Thoracic aorta (tissue), 2 donors: ENCODE measurements at regions not wholly inside any gene's neighbourhood (a gene's known extent, or its start where the extent isn't known, plus 50 kb on each side); places are given as distances from the start of the nearest gene placed in this dataset.
"Not testable (repeated sequence)": the region's sequence is repeated elsewhere in the genome, so short reads cannot be mapped to it uniquely, and the experiment has no call there.

Experiments used
- ATAC-seq: fragments of 150-250 bp; one replicate; pipeline ENCODE4 v1.8.0; 2017; ENCODE audit warnings: low read depth; ENCODE audit not compliant: insufficient number of reproducible peaks, low FRiP score
- DNase-seq: peaks from one replicate; pipeline ENCODE4 v3.0.0-alpha.2; 2020; ENCODE audit warnings: low spot score
- H3K27ac ChIP-seq, 2 donors: fragments of 200-600 bp; sonication (generic); 1 replicate in 1 of 2; 2 replicates in 1 of 2; pipeline ENCODE4 v1.5.1; 2016; ENCODE audit warnings: mild to moderate bottlenecking in 2 of 2, moderate library complexity in 2 of 2
- H3K27me3 ChIP-seq: fragments of 200-600 bp; sonication (generic); replicated peaks from 2 replicates; pipeline ENCODE4 v1.6.0; 2016; ENCODE audit warnings: mild to moderate bottlenecking; ENCODE audit not compliant: insufficient read depth
- H3K36me3 ChIP-seq: fragments of 200-600 bp; sonication (generic); one replicate; pipeline ENCODE4 v1.5.1; 2016
- H3K4me1 ChIP-seq, 2 donors: fragments of 200-600 bp; sonication (generic); 1 replicate in 1 of 2; 2 replicates in 1 of 2; pipeline versions ENCODE4 v1.5.1 to v1.6.0; 2016; ENCODE audit warnings: low read depth in 2 of 2, mild to moderate bottlenecking in 1 of 2; ENCODE audit not compliant: control insufficient read depth in 1 of 2
- H3K4me3 ChIP-seq: fragments of 200-600 bp; sonication (generic); 2 replicates; pipeline ENCODE4 v1.5.1; 2016; ENCODE audit warnings: mild to moderate bottlenecking
- H3K9me3 ChIP-seq: fragments of 200-600 bp; sonication (generic); 2 replicates; pipeline ENCODE4 v1.5.1; 2016
- CTCF ChIP-seq: fragments of 200-600 bp; sonication (generic); IDR thresholded peaks from one replicate; pipeline ENCODE4 v1.5.1; 2019; ENCODE audit warnings: antibody characterized with exemption

DNA sequence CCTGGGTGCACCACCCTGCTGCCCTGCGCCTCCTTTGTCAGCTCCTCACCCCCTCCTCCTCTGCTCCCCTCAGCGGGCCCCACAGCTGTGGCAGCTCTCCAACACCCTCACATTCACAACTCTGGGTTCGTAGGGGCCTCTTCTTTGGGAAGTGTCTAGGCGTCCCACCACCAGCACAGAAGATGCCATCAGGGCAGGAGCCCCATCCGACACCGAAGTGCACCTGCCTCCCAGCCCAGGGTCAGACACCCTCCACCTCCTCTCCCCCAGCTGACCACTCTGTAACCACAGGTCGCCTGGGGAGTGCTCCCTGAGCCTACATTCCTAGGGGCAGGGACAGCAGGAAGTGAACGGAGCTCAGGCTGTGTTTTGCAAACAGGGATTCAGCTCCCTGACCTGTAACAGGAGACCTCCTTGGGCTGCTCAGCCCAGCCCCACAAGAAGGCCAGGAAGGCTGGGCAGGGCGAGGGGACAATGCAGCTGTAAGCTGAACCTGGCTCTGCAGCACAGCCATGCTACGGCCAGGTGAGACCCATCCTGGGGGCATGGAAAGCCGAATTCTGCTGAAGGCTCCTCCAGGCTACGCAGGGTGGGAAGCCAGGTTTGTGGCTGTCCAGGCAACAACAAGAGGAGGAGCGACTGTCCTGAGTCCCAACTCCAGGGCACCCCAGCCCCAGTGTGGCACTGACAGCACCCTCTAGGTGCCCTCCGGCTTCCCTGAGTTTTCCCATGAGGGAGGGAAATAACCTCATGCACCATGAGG is 269.0 kb downstream of the GOLGA6L6 start:
- Histone ChIP-seq H3K27me3 (no peaks in the 10 kb centered on the region), H3K9me3 (peaks cover 3% of the 10 kb centered on the region), H3K36me3 (no peaks in the 10 kb centered on the region), H3K4me1 (no peaks in the 10 kb centered on the region), H3K27ac (no peak overlapping the region), H3K4me3 (no peak overlapping the region)
- no peak for ATAC-seq
- no peak for DNase-seq
- TF ChIP-seq CTCF: no peak

GRCh38 chr15:20271647-20272046 is 270.0 kb downstream of the GOLGA6L6 start:
- H3K4me3 ChIP-seq: no peak overlapping the region
- no peak overlapping the region for H3K27ac ChIP-seq
- H3K9me3 ChIP-seq: no peaks in the 10 kb centered on the region
- H3K27me3 ChIP-seq: no peaks in the 10 kb centered on the region
- no peaks in the 10 kb centered on the region for H3K36me3 ChIP-seq
- DNase-seq (no peak), ATAC-seq (no peak)
- H3K4me1 ChIP-seq: no peaks in the 10 kb centered on the region
- TF ChIP-seq CTCF: no peak

DNA sequence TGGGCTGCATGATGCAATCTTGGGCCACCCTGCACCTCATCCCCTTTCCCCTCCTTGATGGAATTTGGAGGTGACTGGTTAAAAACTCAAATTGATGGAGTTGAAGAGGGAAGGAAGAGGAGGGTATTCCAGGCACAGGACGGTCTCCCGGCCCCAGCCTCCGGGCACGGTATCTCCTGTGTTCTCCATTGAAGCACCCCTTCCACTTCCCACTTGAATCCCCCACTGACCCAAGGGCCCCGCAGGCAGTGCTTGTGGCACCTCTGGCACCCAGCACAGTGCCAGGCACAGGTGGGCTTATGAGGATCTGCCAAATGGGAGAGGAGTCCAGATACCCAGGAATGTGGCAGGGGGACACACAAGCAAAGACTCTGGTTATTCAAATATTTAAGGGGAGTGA is 271.6 kb downstream of the GOLGA6L6 start:
- not testable (repeated sequence) for DNase-seq, H3K4me3 ChIP-seq, H3K27me3 ChIP-seq, H3K9me3 ChIP-seq, ATAC-seq, H3K36me3 ChIP-seq, H3K4me1 ChIP-seq, H3K27ac ChIP-seq

GRCh38 chr15:20267996-20268395 is 273.6 kb downstream of the GOLGA6L6 start:
- not testable (repeated sequence) for H3K36me3 ChIP-seq, H3K27me3 ChIP-seq, H3K4me1 ChIP-seq, ATAC-seq, DNase-seq, H3K27ac ChIP-seq, H3K9me3 ChIP-seq, H3K4me3 ChIP-seq

DNA sequence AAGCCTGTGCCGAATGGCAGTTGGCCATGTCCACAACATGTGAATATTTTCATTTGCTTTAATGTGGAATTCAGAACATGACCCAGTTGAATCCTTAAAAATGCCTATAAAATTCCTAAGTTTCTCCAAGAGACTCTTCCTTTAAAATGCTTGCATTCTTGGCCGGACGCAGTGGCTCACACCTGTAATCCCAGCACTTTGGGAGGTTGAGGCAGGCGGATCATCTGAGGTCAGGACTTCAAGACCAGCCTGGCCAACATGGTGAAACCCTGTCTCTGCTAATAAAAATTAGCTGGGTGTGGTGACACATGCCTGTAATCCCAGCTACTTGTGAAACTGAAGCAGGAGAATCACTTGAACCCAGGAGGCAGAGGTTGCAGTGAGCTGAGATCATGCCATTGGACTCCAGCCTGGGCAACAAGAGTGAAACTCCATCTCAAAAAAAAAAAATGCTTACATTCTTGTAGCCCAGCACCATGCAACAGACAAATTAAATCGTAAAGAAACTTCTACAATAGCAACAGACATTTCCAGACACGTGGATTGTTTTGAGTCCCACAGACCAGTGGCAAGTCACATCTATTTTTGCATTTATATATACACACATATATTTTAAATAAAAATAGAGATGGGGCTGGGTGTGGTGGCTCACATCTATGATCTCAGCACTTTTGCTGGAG is 274.4 kb downstream of the GOLGA6L6 start:
- H3K4me1 ChIP-seq, H3K27me3 ChIP-seq, ATAC-seq, H3K27ac ChIP-seq, H3K9me3 ChIP-seq, H3K4me3 ChIP-seq, H3K36me3 ChIP-seq, DNase-seq: not testable (repeated sequence)

- not testable (repeated sequence) for H3K27ac ChIP-seq, H3K4me1 ChIP-seq, H3K4me3 ChIP-seq, H3K9me3 ChIP-seq, H3K36me3 ChIP-seq, ATAC-seq, H3K27me3 ChIP-seq, DNase-seq
Observed at GRCh38 chr15:20265710-20266109, 275.9 kb downstream of the GOLGA6L6 start.

- not testable (repeated sequence) for H3K4me3 ChIP-seq, H3K9me3 ChIP-seq, H3K4me1 ChIP-seq, H3K27me3 ChIP-seq, DNase-seq, ATAC-seq, H3K27ac ChIP-seq, H3K36me3 ChIP-seq
Observed at GRCh38 chr15:20261321-20262280, 280.0 kb downstream of the GOLGA6L6 start.

DNA sequence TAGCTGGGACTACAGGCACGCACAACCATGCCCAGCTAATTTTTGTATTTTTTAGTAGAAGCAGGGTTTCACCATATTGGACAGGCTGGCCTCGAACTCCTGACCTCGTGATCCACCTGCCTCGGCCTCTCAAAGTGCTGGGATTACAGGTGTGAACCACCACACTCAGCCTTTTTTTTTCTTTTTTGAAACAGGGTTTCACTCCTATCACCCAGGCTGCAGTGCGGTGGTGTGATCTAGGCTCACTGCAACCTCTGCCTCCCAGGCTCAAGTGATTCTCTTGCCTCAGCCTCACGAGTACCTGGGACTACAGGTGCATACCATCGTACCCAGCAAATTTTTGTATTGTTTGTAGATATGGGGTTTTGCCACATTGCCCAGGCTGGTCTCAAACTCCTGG is 280.9 kb downstream of the GOLGA6L6 start:
- H3K4me3 ChIP-seq, H3K9me3 ChIP-seq, DNase-seq, H3K27me3 ChIP-seq, H3K4me1 ChIP-seq, H3K27ac ChIP-seq, H3K36me3 ChIP-seq, ATAC-seq: not testable (repeated sequence)

- ATAC-seq, H3K4me3 ChIP-seq, H3K27ac ChIP-seq, H3K4me1 ChIP-seq, DNase-seq, H3K9me3 ChIP-seq, H3K27me3 ChIP-seq, H3K36me3 ChIP-seq: not testable (repeated sequence)
Observed at GRCh38 chr15:20259559-20260190, 281.9 kb downstream of the GOLGA6L6 start.

GRCh38 chr15:20256394-20256793 is 285.2 kb downstream of the GOLGA6L6 start:
- not testable (repeated sequence) for H3K36me3 ChIP-seq, H3K27ac ChIP-seq, H3K4me1 ChIP-seq, ATAC-seq, DNase-seq, H3K9me3 ChIP-seq, H3K4me3 ChIP-seq, H3K27me3 ChIP-seq
